Fibroblast of peridontal ligament (primary cell): ENCODE measurements at regions not wholly inside any gene's neighbourhood (a gene's known extent, or its start where the extent isn't known, plus 50 kb on each side); places are given as distances from the start of the nearest gene placed in this dataset.
"Not testable (repeated sequence)": the region's sequence is repeated elsewhere in the genome, so short reads cannot be mapped to it uniquely, and the experiment has no call there.

Experiments
- DNase-seq: peaks from one replicate; pipeline ENCODE4 v3.0.0-alpha.2; 2010; ENCODE audit errors: extremely low read depth

GRCh38 chr2:175686002-175686401 is 316.1 kb downstream of the LNPK start:
- no peak for DNase-seq

DNA sequence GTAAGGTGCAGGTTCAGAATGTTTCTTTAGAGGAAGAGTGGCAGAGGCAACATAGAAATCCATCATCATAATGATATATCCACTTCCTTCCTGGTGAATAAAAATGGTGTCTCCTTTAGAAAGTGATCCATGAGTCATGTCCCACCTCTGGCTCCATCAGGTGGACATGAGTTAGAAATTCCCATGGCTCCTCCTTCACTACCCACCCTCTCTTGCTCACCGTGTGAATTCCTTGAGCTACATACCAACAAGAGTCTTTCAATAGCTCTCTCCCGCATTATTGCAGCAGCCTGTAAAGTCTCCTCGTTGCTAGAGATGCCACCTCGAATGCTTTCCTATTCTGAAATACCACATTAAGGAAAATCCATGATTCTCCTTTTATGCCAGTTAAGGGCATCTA is 317.6 kb downstream of the LNPK start:
- no peak for DNase-seq

DNA sequence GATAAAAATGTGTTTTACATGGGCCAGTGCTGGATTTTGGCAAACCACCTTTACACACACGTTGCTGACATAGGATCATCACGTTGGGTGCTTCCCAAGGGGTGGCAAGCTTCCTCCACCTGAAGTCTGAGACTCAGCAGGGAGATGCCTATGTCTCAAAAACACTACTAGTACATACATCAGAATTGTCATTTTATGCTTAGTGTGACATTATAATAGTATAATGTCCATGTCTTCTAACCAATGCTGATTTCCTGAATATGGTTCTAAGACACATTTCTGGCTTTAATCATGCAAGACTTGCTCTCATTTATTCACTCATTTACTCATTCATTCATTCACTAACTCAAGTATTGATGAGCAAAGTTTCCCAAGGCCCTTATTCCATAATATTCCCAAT is 322.3 kb downstream of the LNPK start:
- no peak for DNase-seq

DNA sequence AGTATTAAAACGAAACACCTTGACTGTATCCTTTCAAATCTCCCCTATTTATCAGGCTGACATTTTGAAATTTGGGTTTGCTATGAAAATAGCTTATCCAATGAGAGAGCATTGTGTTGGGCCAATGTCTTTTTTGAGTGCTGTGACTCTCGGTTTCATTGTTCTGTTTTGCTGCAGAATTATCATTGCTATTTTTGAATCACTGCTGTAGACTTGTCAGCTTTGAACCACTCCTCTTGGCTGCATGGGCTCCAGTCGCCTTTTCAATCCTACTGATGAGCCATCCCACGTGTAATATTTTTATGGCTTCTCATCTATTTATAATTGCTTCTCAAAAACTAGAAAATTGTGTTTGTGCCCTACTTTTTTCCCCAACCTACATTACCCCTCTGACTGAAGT is 322.8 kb downstream of the LNPK start:
- DNase-seq, result no peak

- DNase-seq, result no peak
Observed at GRCh38 chr2:175677880-175678279, 324.2 kb downstream of the LNPK start.

DNA sequence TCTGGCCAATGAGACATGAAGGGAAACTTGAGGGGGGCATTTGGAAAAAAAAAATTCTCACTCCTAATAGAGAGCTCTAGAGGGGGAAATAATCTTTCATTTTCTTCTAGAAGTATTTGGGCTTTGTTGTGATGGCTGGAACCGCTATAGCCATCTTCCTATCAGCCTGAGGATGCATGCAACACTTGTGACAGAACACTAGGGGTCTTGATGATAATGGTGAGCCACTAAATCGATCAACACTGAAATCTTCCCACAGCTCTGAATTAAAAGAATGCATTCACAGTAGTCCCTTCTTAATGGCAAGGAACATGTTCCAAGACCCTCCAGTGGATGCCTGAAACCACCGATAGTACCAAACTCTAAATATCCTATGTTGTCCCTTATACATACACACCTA is 325.3 kb downstream of the LNPK start:
- no peak for DNase-seq

GRCh38 chr2:175668804-175669203 is 333.3 kb downstream of the LNPK start:
- DNase-seq, result not testable (repeated sequence)

- DNase-seq, result no peak
Observed at GRCh38 chr2:175662335-175662734, 339.7 kb downstream of the LNPK start.

GRCh38 chr2:175648577-175649063 is 353.4 kb downstream of the LNPK start:
- no peak for DNase-seq

- DNase-seq, result no peak
Observed at GRCh38 chr2:175647058-175647457, 355.0 kb downstream of the LNPK start.

- DNase-seq, result no peak
Observed at GRCh38 chr2:175640655-175641054, 361.4 kb downstream of the LNPK start.

GRCh38 chr2:175633227-175633626 is 368.8 kb downstream of the LNPK start:
- no peak for DNase-seq

- no peak for DNase-seq
Observed at GRCh38 chr2:175631245-175631623, 370.8 kb downstream of the LNPK start.

GRCh38 chr2:175630280-175631244 is 371.5 kb downstream of the LNPK start:
- DNase-seq, result no peak

- no peak for DNase-seq
Observed at GRCh38 chr2:175628243-175628642, 373.8 kb downstream of the LNPK start.

DNA sequence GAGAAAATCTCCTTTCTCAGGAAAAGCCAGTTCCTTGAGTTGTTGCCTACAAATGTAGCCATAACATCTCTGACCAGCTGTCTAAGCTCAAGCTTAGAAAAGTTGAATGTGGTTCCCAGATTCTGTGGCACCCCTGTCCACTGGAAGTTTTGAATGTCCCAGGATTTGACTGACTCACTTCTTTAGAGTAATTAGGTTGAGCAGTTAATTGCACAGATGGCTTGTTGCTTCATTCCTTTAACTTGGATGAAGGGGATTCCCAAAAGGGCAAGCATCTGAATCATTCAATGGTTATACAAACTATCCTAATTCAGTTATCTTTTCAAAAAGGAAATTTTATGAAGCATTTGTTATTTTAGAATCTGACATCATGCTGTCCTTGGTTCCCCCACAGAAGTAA is 374.7 kb downstream of the LNPK start:
- peak; percentile 22 for DNase-seq

DNA sequence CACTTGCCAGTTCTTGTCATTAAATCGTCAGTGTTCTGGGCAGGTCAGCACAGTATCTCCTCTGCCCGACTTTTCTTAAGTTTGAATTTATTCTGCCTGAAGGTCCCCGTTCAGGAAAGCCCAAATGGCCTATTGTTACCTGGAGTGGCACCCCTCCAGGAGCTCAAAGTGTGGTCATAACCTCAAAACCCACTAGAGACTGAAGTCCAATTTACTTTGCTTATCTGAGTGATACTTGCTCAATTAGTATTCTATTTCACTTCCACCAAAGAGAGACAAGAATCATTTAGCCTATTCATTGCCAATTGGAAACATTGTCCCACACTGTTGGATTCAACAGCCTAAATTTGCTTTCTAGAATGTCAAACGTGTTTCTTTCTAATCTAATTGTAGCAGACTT is 375.3 kb downstream of the LNPK start:
- no peak for DNase-seq

DNA sequence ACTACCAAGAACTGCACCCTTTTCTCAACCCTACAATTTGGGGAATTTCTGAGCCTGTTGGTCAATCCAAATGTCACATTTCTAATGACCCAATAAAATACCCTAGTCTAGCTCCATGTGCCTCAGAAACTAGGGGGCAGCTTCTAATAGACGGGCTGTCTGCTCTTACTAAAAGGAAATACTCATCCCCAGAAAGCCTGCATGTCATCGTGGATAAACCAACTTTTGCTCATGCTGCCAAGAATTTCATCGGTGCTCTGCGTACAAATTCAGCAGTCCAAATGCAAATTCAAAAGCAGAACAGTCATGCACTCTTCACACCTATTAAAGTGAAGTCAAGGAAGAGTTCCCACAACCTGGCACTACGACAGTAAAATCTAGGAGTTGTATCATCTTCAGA is 377.3 kb downstream of the LNPK start:
- no peak for DNase-seq

DNA sequence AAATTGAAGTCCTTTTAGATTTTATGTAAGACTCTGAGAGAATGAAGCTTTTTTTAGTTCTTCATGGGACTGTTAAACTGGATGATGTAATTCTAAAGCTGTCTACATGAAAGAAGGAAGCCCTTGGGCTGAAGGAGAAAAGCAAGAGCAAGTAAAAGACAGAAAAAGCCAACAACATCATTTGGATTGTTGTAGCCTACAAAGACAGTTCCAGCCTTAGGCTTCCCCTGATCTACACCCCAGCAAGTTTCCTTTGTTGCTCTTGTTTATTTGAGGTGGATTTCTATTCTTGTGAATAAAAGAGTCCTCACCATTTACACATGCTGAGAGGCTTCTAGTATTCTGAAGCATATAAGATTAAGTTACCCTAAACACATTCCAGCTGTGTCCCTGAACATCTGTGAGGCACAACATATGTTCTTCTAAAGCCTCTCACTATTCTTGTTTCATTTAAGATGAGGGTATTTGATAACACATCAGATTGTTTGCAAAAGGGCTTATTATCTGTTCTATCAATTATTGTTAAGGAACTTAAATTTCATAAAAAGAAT is 377.8 kb downstream of the LNPK start:
- no peak for DNase-seq

- no peak for DNase-seq
Observed at GRCh38 chr2:175621821-175622220, 380.2 kb downstream of the LNPK start.

- no peak for DNase-seq
Observed at GRCh38 chr2:175620106-175620505, 382.0 kb downstream of the LNPK start.

GRCh38 chr2:175619179-175620045 is 382.7 kb downstream of the LNPK start:
- DNase-seq, result no peak
